ENCODE measurements at regions not wholly inside any gene's neighbourhood (a gene's known extent, or its start where the extent isn't known, plus 50 kb on each side); places are given as distances from the start of the nearest gene placed in this dataset.

DNA sequence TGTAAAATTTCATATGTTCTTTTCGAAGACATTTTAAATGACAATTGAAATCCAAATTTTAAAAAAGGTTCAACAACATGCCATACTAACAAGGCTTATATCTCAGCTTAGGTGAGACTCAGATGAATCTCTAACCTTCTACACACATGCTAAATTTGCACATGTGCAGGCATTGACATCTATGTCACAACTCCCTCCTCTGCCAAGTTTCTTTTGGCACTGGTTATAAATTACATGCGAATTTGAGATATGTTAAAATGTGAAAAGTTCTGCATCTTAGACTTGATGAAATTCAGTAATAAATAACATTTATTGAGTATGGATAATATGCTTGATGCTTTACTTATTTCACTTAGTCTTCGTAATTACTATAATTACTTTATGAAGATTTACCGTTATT, 234.3 kb downstream of the TLE4 start:
- TF ChIP-seq CTCF (IDR thresholded peaks at IDR 0.05), result no peak
- TF ChIP-seq POLR2A (IDR thresholded peaks at IDR 0.05), result no peak
- no peak for TF ChIP-seq POLR2AphosphoS5 (IDR thresholded peaks at IDR 0.05)
- no peak for TF ChIP-seq EP300 (IDR thresholded peaks at IDR 0.05; ENCODE audit: low read depth)

All from transverse colon (tissue), 4 donors.